NCI-H2171 treated with DMSO at 0.1 percent for 48 hours (cell line): ENCODE measurements at regions not wholly inside any gene's neighbourhood (a gene's known extent, or its start where the extent isn't known, plus 50 kb on each side); places are given as distances from the start of the nearest gene placed in this dataset.
"Not testable (repeated sequence)": the region's sequence is repeated elsewhere in the genome, so short reads cannot be mapped to it uniquely, and the experiment has no call there.

Experiments
- DNase-seq: peaks from one replicate; lab custom pipeline; 2025; lab: John Stamatoyannopoulos, UW

GRCh38 chr16:29355339-29356059, 51.0 kb downstream of the NPIPB11 start:
- not testable (repeated sequence) for DNase-seq

GRCh38 chr16:29354449-29354848, 52.1 kb downstream of the NPIPB11 start:
- DNase-seq = not testable (repeated sequence)

GRCh38 chr16:29352617-29352999, 53.9 kb downstream of the NPIPB11 start:
- DNase-seq = not testable (repeated sequence)

GRCh38 chr16:29351970-29352616, 54.4 kb downstream of the NPIPB11 start:
- DNase-seq = not testable (repeated sequence)

GRCh38 chr16:29351271-29351969, 55.1 kb downstream of the NPIPB11 start:
- DNase-seq = not testable (repeated sequence)

- DNase-seq = peak; percentile 56
These were observed 56.5 kb downstream of the NPIPB11 start for GRCh38 chr16:29349966-29350365.

GRCh38 chr16:29348748-29349147, 57.8 kb downstream of the NPIPB11 start:
- DNase-seq = not testable (repeated sequence)

GRCh38 chr16:29348123-29348690, 58.3 kb downstream of the NPIPB11 start:
- DNase-seq = not testable (repeated sequence)

- not testable (repeated sequence) for DNase-seq
These were observed 59.5 kb downstream of the NPIPB11 start for GRCh38 chr16:29346796-29347580.

- DNase-seq = not testable (repeated sequence)
These were observed 60.3 kb downstream of the NPIPB11 start for GRCh38 chr16:29346203-29346602.

- DNase-seq = not testable (repeated sequence)
These were observed 63.6 kb downstream of the NPIPB11 start for GRCh38 chr16:29342937-29343336.

- DNase-seq = peak; percentile 47
These were observed 65.6 kb downstream of the NPIPB11 start for GRCh38 chr16:29340779-29341438.

GRCh38 chr16:29340235-29340634, 66.3 kb downstream of the NPIPB11 start:
- DNase-seq = peak; percentile 90

GRCh38 chr16:29338821-29339700, 67.5 kb downstream of the NPIPB11 start:
- DNase-seq = not testable (repeated sequence)

- not testable (repeated sequence) for DNase-seq
These were observed 69.1 kb downstream of the NPIPB11 start for GRCh38 chr16:29337385-29337901.

GRCh38 chr16:29335549-29335846, 71.0 kb downstream of the NPIPB11 start:
- not testable (repeated sequence) for DNase-seq

GRCh38 chr16:29334776-29335548, 71.5 kb downstream of the NPIPB11 start:
- DNase-seq = not testable (repeated sequence)

GRCh38 chr16:29333492-29334097, 72.9 kb downstream of the NPIPB11 start:
- DNase-seq = not testable (repeated sequence)

GRCh38 chr16:29330623-29331022, 75.9 kb downstream of the NPIPB11 start:
- DNase-seq = not testable (repeated sequence)
